ENCODE measurements at regions not wholly inside any gene's neighbourhood (a gene's known extent, or its start where the extent isn't known, plus 50 kb on each side); places are given as distances from the start of the nearest gene placed in this dataset.

DNA sequence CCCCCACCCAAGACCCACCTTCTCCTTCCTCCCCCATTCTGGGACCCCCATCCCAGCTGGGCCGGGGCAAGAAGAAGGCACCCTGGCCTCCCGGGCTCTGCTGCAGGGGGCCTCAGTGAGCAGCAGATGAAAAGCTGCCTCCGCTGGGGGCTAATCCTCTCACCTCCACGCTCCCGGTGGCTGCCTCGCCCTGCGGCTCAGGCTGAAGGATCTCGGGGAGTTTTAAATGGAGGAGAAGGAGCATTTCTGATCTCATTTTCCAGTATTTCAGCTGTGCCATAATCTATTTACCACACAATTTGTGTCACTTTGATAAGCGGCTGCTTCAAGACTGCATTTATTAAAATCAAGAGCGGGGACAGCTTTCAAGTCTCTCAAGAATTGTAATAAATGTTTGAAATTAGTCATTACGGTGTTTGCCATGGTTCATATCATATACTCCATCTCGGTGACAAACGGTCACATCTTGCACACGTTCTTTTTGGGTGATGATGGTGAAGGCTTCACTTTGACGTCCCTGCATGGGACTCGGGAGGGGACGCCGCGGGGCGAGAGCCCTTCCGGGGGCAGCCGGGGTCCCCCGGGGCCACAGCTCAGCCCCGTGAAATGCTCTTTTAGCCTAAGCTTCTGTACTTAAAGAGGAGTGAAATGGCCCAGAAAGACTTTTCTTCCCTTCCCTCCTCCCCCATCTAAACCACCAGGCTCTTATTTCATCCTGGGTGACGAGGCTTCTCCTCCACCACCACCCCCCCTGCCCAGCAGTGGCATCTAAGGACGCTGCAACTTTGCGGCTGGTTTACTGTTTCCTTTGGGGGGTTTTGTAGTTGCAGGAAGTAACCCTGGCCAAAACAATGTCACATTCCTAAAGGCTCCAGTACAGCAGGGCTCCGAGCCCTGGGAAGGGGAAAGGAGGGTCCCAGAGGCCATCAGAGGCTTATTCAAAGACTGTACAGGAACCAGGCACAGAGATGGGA, 313.1 kb upstream of the TNRC6C start:
- no peak overlapping the region for H3K27ac ChIP-seq
- DNase-seq (ENCODE audit: low spot score), result no peak
- CTCF ChIA-PET, result no interaction called here
- TF ChIP-seq, protein P1, sequence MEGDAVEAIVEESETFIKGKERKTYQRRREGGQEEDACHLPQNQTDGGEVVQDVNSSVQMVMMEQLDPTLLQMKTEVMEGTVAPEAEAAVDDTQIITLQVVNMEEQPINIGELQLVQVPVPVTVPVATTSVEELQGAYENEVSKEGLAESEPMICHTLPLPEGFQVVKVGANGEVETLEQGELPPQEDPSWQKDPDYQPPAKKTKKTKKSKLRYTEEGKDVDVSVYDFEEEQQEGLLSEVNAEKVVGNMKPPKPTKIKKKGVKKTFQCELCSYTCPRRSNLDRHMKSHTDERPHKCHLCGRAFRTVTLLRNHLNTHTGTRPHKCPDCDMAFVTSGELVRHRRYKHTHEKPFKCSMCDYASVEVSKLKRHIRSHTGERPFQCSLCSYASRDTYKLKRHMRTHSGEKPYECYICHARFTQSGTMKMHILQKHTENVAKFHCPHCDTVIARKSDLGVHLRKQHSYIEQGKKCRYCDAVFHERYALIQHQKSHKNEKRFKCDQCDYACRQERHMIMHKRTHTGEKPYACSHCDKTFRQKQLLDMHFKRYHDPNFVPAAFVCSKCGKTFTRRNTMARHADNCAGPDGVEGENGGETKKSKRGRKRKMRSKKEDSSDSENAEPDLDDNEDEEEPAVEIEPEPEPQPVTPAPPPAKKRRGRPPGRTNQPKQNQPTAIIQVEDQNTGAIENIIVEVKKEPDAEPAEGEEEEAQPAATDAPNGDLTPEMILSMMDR (conservative IDR thresholded peaks at IDR 0.05; ENCODE audit: low read depth), result no peak
- POLR2A ChIA-PET (ENCODE audit: low non-redundant PET), result no interaction called here

DNA sequence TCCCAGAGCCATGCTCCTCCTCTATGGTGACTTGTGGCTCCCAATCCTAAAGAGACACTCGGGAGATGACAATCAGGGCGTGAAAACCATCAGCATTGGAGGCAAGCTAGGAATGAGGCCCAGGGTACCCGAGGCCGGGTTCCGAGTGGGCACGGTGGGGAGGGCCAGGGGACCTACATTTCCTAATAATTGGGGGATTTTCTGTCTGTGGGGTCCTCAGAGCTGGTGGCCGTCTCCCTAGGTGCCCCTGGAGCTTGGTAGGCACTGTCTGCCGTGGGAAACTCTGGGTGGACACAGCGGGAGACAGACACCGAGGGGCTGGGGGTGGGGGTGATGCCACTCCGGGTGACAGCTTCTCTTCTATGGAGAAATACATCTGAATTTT, 312.5 kb upstream of the TNRC6C start:
- ChIA-PET CTCF (no interaction called here), POLR2A (ENCODE audit: low non-redundant PET) (no interaction called here)
- no peak overlapping the region for H3K27ac ChIP-seq
- DNase-seq (ENCODE audit: low spot score), result no peak
- TF ChIP-seq, protein P1 (conservative IDR thresholded peaks at IDR 0.05; ENCODE audit: low read depth), result no peak

DNA sequence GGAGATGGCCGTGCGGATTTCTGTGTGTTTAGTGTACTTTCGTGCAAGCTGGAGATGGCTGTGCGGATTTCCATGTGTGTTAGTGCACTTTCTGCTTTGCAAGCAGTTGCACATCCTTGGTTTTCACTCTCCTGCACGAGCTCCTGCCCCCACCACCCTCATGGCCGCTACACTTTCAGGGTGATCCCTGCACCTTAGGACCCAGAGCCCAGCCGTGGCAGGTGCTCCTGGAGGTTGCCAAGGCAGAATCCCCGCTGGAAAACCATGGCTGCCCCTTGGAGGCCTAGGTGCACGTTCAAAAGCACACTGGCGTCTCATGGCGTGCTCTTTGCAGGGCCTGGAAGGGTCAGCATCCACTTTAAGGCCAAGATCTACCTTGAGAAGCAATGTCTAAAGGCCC, 311.0 kb upstream of the TNRC6C start:
- TF ChIP-seq, protein P1 (conservative IDR thresholded peaks at IDR 0.05; ENCODE audit: low read depth), result no peak
- POLR2A ChIA-PET (ENCODE audit: low non-redundant PET), result no interaction called here
- CTCF ChIA-PET, result no interaction called here
- H3K27ac ChIP-seq, result no peak overlapping the region
- no peak for DNase-seq (ENCODE audit: low spot score)

DNA sequence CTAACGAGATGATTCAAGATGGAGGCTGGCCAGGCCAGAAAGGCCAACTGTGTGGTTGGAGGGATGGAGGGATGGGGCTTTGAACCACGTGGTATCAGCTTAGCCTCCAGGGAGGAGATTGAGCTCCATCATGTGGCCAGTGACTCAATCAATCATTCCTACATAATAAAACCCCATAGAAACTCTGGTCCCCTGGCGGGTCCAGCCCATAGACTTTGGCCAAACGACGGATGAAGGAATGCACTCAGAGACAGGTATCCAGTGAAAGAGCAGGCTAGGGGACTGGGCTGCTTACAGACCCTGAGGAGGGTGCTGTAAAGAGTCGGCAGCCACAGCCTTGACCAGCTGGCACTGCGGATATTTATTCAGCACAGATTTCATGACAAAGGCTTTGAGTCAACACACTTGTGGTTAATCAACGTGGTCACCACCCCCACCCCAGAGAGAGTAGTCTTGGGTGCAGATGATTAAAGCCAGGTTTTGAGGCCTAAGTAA, 308.7 kb upstream of the TNRC6C start:
- POLR2A ChIA-PET (ENCODE audit: low non-redundant PET), result no interaction called here
- peak; percentile 39 for DNase-seq (ENCODE audit: low spot score)
- no peak overlapping the region for H3K27ac ChIP-seq
- TF ChIP-seq, protein P1 (conservative IDR thresholded peaks at IDR 0.05; ENCODE audit: low read depth), result no peak
- CTCF ChIA-PET, result interaction anchor here (0.5 to 0.6 kb wide), 2 partner anchors 10 to 43 kb away, joined by 3 to 6 read pairs; no protein-coding TSS in a partner anchor

DNA sequence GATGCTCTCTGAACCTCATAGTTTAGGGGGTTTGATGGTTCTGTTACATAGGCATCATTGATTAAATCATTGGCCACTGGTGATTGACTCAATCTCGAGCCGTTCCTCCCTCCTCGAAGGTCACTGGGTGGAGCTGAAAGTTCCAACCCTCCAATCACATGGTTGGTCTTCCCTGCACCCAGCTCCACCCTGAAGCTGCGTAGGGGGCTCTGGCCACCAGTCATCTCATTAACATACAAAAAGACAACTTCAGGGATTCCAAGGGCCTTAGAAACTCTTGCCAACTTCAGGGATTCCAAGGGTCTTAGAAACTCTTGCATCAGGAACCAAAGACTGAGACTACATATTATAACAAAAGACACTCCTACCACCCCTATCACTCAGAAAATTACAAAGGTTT, 306.5 kb upstream of the TNRC6C start:
- ChIA-PET CTCF (interaction anchor here (0.7 kb wide), 1 partner anchor 353 kb away, joined by 3 read pairs; no protein-coding TSS in a partner anchor), POLR2A (ENCODE audit: low non-redundant PET) (no interaction called here)
- TF ChIP-seq, protein P1 (conservative IDR thresholded peaks at IDR 0.05; ENCODE audit: low read depth), result no peak
- no peak overlapping the region for H3K27ac ChIP-seq
- no peak for DNase-seq (ENCODE audit: low spot score)

DNA sequence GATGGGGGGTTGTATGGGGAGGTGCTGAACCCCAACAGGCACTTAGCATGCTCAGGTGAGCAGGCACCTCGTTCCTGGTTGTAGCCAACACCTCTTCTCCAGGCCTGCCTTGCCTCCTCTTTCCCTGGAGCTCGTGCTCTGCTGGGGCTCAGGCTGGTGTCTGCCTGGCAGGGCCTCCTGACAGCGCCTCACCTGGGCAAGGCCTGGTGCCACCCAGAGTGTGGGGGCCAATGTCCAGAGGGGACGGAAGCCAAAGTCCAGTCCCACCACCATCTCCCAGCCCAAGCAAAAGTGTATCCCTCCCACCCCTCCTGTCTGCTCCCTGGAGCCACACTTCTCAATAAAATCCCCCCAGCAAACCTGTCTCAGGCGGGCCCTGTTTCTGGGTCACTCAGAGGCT, 304.2 kb upstream of the TNRC6C start:
- TF ChIP-seq, protein P1 (conservative IDR thresholded peaks at IDR 0.05; ENCODE audit: low read depth), result no peak
- H3K27ac ChIP-seq, result no peak overlapping the region
- CTCF ChIA-PET, result no interaction called here
- no peak for DNase-seq (ENCODE audit: low spot score)
- POLR2A ChIA-PET (ENCODE audit: low non-redundant PET), result no interaction called here
